ENCODE measurements at regions not wholly inside any gene's neighbourhood (a gene's known extent, or its start where the extent isn't known, plus 50 kb on each side); places are given as distances from the start of the nearest gene placed in this dataset.

DNA sequence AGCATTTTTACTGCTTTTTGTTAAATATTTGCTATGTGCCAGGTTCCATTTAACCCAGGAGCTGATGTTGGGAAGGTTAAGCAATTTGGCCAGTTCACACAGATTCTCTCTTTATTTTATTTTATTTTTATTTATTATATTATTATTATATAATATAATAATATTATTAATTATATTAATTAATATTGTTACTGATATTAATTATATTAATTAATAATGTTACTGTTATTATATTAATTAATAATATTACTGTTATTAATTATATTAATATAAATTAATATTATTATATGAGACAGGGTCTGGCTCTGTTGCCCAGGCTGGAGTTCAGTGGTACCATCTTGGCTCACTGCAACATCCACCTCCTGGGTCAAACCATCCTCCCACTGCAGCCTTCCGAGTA, 593.0 kb upstream of the SGCD start:
- TF ChIP-seq CTCF (IDR thresholded peaks at IDR 0.05): no peak
- TF ChIP-seq POLR2A (IDR thresholded peaks at IDR 0.05): no peak
- no peak for TF ChIP-seq POLR2AphosphoS5 (IDR thresholded peaks at IDR 0.05)
